A549 (cell line): ENCODE measurements at regions not wholly inside any gene's neighbourhood (a gene's known extent, or its start where the extent isn't known, plus 50 kb on each side); places are given as distances from the start of the nearest gene placed in this dataset.
"Not testable (repeated sequence)": the region's sequence is repeated elsewhere in the genome, so short reads cannot be mapped to it uniquely, and the experiment has no call there.

Experiments used
- ATAC-seq, 2 experiments: fragments of 200-7000 bp in 1 of 2; fragments of >200 bp in 1 of 2; cut with Nextera tagmentation in 1 of 2; cut with Tn5 transposase in 1 of 2; 3 replicates each; pipeline versions ENCODE4 v1.8.0 to v1.9.1; 2018 to 2020; ENCODE audit warnings: mild to moderate bottlenecking in 1 of 2, moderate library complexity in 1 of 2
- CTCF ChIA-PET: fragments of 300-600 bp; sonication (Branson Sonifier 250); formaldehyde crosslinking; extraction: SDS; loops from one replicate; lab custom pipeline; 2021; ENCODE audit warnings: antibody characterized with exemption, inconsistent platforms; lab: Yijun Ruan, JAX
- POLR2A ChIA-PET: fragments of 350-600 bp; formaldehyde crosslinking; extraction: SDS; loops from one replicate; lab custom pipeline; 2021; ENCODE audit warnings: antibody characterized with exemption, inconsistent platforms; lab: Yijun Ruan, JAX
- DNase-seq, 2 experiments: peaks; one replicate each; pipeline versions ENCODE4 v3.0.0 to v3.0.0-alpha.2; 2011 to 2016; ENCODE audit warnings: low read depth in 1 of 2, low spot score in 1 of 2
- FAIRE-seq: peaks from 2 replicates; lab custom pipeline; 2011; peaks lifted over from hg19 to GRCh38; lab: Jason Lieb, UNC
- H3K27ac ChIP-seq, 2 experiments: fragments of >200 bp; sonication (Bioruptor Twin); formaldehyde crosslinking; 3 replicates each; pipeline ENCODE4 v1.5.1; 2016 to 2017
- H3K4me1 ChIP-seq: fragments of >200 bp; sonication (Bioruptor Twin); formaldehyde crosslinking; 3 replicates; pipeline ENCODE4 v1.6.1; 2016
- H3K4me2 ChIP-seq: fragments of >200 bp; sonication (Bioruptor Twin); formaldehyde crosslinking; 3 replicates; pipeline ENCODE4 v1.6.1; 2016
- H3K4me3 ChIP-seq: fragments of >200 bp; sonication (Bioruptor Twin); formaldehyde crosslinking; 3 replicates; pipeline ENCODE4 v1.5.1; 2016
- H3K9me3 ChIP-seq: fragments of >200 bp; sonication (Bioruptor Twin); formaldehyde crosslinking; 3 replicates; pipeline ENCODE4 v1.6.1; 2016
- CBX2 ChIP-seq: fragments of 200-600 bp; sonication (generic); IDR thresholded peaks from 2 replicates; pipeline ENCODE4 v1.6.1; 2016; ENCODE audit warnings: low read depth, mild to moderate bottlenecking, borderline replicate concordance
- CTCF ChIP-seq: fragments of >200 bp; sonication (Bioruptor Twin); formaldehyde crosslinking; IDR thresholded peaks from 3 replicates; pipeline ENCODE4 v1.5.1; 2016
- E2F6 ChIP-seq: IDR thresholded peaks from 2 replicates; pipeline ENCODE4 v1.6.1; 2012; ENCODE audit warnings: low read depth, borderline replicate concordance
- EP300 ChIP-seq, 2 experiments: fragments of >200 bp; sonication (Bioruptor Twin); formaldehyde crosslinking; IDR thresholded peaks; 2 replicates in 1 of 2; 3 replicates in 1 of 2; pipeline ENCODE4 v1.6.1; 2016 to 2017
- MAZ ChIP-seq: fragments of 150-350 bp; IDR thresholded peaks from 2 replicates; pipeline ENCODE4 v1.6.1; 2014; ENCODE audit warnings: antibody characterized with exemption, low read depth, low read length, borderline replicate concordance
- MYC ChIP-seq: IDR thresholded peaks from 2 replicates; pipeline ENCODE4 v1.6.1; 2012; ENCODE audit warnings: mild to moderate bottlenecking, inconsistent platforms, low read length, improper control_type of control experiment, borderline replicate concordance
- NFE2L2 ChIP-seq: fragments of 150-350 bp; conservative IDR thresholded peaks from 2 replicates; pipeline ENCODE4 v1.6.1; 2014; ENCODE audit warnings: low read length
- NR3C1 ChIP-seq: fragments of >200 bp; sonication (Bioruptor Twin); formaldehyde crosslinking; IDR thresholded peaks from 3 replicates; pipeline ENCODE4 v1.6.1; 2017
- RAD21 ChIP-seq, 2 experiments: fragments of >200 bp in 1 of 2; sonication (Bioruptor Twin) in 1 of 2; formaldehyde crosslinking in 1 of 2; IDR thresholded peaks in 1 of 2; conservative IDR thresholded peaks in 1 of 2; 2 replicates in 1 of 2; 3 replicates in 1 of 2; pipeline ENCODE4 v1.6.1; 2012 to 2018; ENCODE audit warnings: inconsistent platforms in 1 of 2
- RARB ChIP-seq: fragments of 250-450 bp; sonication (Bioruptor Pico); IDR thresholded peaks from 2 replicates; pipeline ENCODE4 v1.8.0; 2021; ENCODE audit warnings: mild to moderate bottlenecking, moderate library complexity
- RCOR1 ChIP-seq: fragments of 150-350 bp; IDR thresholded peaks from 2 replicates; pipeline ENCODE4 v1.6.1; 2014; ENCODE audit warnings: antibody characterized with exemption, low read length, low read depth
- SMC3 ChIP-seq: fragments of >200 bp; sonication (Bioruptor Twin); formaldehyde crosslinking; IDR thresholded peaks from 3 replicates; pipeline ENCODE4 v1.6.1; 2018; ENCODE audit warnings: inconsistent platforms
- TFCP2L1 ChIP-seq: fragments of 250-450 bp; sonication (Bioruptor Pico); IDR thresholded peaks from 2 replicates; pipeline ENCODE4 v1.5.0; 2021; ENCODE audit warnings: mild to moderate bottlenecking
- ZC3H11A ChIP-seq: fragments of 450-650 bp; IDR thresholded peaks from 2 replicates; pipeline ENCODE4 v1.6.1; 2014; ENCODE audit warnings: antibody characterized with exemption, mild to moderate bottlenecking
- ZSCAN20 ChIP-seq: fragments of 250-450 bp; sonication (Bioruptor Pico); IDR thresholded peaks from 2 replicates; pipeline ENCODE4 v1.8.0; 2022; ENCODE audit warnings: mild to moderate bottlenecking, moderate library complexity
- WGBS: methylation state at CpG from one replicate; pipeline ENCODE4 v1.1.6; 2017; ENCODE audit errors: missing lambda C conversion rate; 5-methylcytosine and 5-hydroxymethylcytosine counted together
- TF ChIP-seq, protein P1 (sequence below): fragments of 150-350 bp; IDR thresholded peaks from 2 replicates; pipeline ENCODE4 v1.6.1; 2014; ENCODE audit warnings: low read depth, mild to moderate bottlenecking, low read length
- TF ChIP-seq, protein P2 (sequence below): IDR thresholded peaks from 2 replicates; pipeline ENCODE4 v1.6.1; 2012

DNA sequence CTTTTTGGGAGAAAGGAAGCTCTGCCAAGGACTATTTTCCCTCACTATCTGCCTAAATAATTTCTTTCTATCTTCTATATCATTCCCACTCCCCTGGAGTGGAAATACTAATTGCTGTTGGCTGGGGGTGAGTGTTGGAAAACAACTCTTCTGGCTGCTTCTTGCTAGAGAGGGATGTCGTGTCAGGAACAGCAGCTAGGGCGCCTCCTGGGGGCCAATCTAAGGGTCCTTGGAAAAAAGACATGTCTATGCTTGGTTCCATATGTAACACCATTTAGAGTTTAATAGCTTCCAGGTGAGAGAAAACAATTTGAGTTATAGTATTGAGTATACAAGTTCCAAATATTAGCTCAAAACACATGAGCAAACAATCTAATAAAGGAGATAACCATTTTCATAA lies 111.3 kb downstream of the MAGEE1 start:
- FAIRE-seq, result peak; percentile 13
- ATAC-seq, result no peak
- Histone ChIP-seq H3K4me1 (no peaks in the 10 kb centered on the region), H3K4me2 (no peak overlapping the region), H3K9me3 (no peaks in the 10 kb centered on the region), H3K4me3 (no peak overlapping the region), H3K27ac (no peak overlapping the region)
- WGBS, result 4% methylated on average over 2 of the region's 2 CpGs
- CTCF ChIA-PET, result interaction anchor here (0.8 kb wide), 2 partner anchors 17 kb away, joined by 3 to 4 read pairs; no protein-coding TSS in a partner anchor
- DNase-seq, result no peak
- POLR2A ChIA-PET, result no interaction called here
- TF ChIP-seq, protein P1, sequence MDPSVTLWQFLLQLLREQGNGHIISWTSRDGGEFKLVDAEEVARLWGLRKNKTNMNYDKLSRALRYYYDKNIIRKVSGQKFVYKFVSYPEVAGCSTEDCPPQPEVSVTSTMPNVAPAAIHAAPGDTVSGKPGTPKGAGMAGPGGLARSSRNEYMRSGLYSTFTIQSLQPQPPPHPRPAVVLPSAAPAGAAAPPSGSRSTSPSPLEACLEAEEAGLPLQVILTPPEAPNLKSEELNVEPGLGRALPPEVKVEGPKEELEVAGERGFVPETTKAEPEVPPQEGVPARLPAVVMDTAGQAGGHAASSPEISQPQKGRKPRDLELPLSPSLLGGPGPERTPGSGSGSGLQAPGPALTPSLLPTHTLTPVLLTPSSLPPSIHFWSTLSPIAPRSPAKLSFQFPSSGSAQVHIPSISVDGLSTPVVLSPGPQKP, result no peak
- TF ChIP-seq, all 56 proteins: peak for 0

GRCh38 chrX:76543381-76543780 lies 115.9 kb downstream of the MAGEE1 start:
- ATAC-seq, H3K9me3 ChIP-seq, POLR2A ChIA-PET, CTCF ChIA-PET, H3K4me3 ChIP-seq, H3K4me2 ChIP-seq, H3K27ac ChIP-seq, FAIRE-seq, DNase-seq, H3K4me1 ChIP-seq: not testable (repeated sequence)
- peak; percentile 27 for TF ChIP-seq ZC3H11A

DNA sequence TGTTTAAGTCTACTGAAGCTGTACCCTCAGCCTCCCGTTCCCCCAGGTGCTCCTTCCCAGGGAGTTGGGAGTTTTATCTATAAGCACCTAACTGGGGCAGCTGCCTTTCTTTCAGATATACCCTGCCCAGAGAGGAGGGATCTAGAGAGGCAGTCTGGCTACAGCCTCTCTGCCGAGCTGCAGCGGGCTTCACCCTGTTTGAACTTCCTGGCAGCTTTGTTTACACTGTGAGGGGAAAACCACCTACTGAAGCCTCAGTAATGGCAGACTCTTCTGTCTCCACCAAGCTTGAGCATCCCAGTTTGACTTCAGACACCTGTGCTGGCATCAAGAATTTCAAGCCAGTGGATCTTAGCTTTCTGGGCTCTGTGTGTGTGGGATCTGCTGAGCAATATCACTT lies 122.5 kb downstream of the MAGEE1 start:
- TF ChIP-seq, protein P2, sequence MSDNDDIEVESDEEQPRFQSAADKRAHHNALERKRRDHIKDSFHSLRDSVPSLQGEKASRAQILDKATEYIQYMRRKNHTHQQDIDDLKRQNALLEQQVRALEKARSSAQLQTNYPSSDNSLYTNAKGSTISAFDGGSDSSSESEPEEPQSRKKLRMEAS, result no peak
- TF ChIP-seq CBX2 (no peak), RARB (no peak), ZSCAN20 (CRISPR knock-in tag) (no peak), EP300 (IDR thresholded peaks at IDR 0.05) (no peak), RAD21 (conservative IDR thresholded peaks at IDR 0.05 in 1 of 2, IDR thresholded peaks at IDR 0.05 in 1 of 2) (no peak), RCOR1 (no peak), NFE2L2 (no peak), E2F6 (no peak)
- TF ChIP-seq, all 56 proteins: peak for 0

GRCh38 chrX:76555269-76555668 lies 127.8 kb downstream of the MAGEE1 start:
- 23% methylated on average over 2 of the region's 2 CpGs for WGBS
- DNase-seq, result no peak
- Histone ChIP-seq H3K4me1 (no peaks in the 10 kb centered on the region), H3K9me3 (no peaks in the 10 kb centered on the region), H3K27ac (no peak overlapping the region), H3K4me2 (no peak overlapping the region), H3K4me3 (no peak overlapping the region)
- ATAC-seq, result no peak
- ChIA-PET POLR2A (no interaction called here), CTCF (interaction anchor here (0.6 to 1.9 kb wide), 4 partner anchors 16 to 1474 kb away, joined by 3 to 13 read pairs (median 4); partner anchors contain the start of gene COX7B)
- no peak for FAIRE-seq
- TF ChIP-seq MAZ (no peak), TFCP2L1 (CRISPR knock-in tag) (no peak)

More for the DNA sequence above, 122.5 kb downstream of the MAGEE1 start:
- Histone ChIP-seq H3K9me3 (no peaks in the 10 kb centered on the region), H3K4me3 (no peak overlapping the region), H3K27ac (no peak overlapping the region), H3K4me2 (no peak overlapping the region), H3K4me1 (no peaks in the 10 kb centered on the region)
- 0% methylated on average over 1 of the region's 3 CpGs for WGBS
- FAIRE-seq (no peak), DNase-seq (no peak), ATAC-seq (no peak)
- POLR2A ChIA-PET, result no interaction called here
- CTCF ChIA-PET, result no interaction called here

DNA sequence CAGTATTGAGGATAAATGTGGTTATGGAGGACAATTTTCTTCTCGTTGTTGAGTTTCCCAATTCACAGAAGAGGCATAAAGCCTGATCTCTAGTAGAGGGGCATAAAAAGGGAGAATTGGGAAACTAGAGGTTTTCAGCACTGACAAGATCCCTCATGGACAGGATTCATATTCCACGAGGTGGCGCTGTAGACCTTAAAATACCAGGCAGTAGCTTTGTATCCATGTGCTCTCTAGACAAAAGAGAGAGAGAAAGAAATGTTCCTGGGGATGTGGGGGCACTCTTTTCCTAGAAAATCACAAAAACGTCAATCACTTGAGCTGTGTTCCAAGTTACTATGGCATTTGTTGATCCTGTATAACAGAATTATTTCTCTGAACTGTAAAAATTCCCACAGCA lies 128.3 kb downstream of the MAGEE1 start:
- Histone ChIP-seq H3K4me3 (no peak overlapping the region), H3K27ac (no peak overlapping the region), H3K4me1 (no peaks in the 10 kb centered on the region), H3K9me3 (no peaks in the 10 kb centered on the region)
- ChIA-PET CTCF (interaction anchor here (0.6 to 1.9 kb wide), 9 partner anchors 10 to 1474 kb away, joined by 3 to 13 read pairs (median 4); partner anchors contain the start of gene COX7B), POLR2A (no interaction called here)
- FAIRE-seq, result peak; percentile 99
- WGBS, result 4% methylated on average over 4 of the region's 4 CpGs
- TF ChIP-seq RAD21 (conservative IDR thresholded peaks at IDR 0.05 in 1 of 2, IDR thresholded peaks at IDR 0.05 in 1 of 2), result peak; percentile 47 to 63
- TF ChIP-seq, protein P2, result 0 out of 2 replicates have a peak, but pooled peaks have one; percentile 23
- TF ChIP-seq MYC, result no peak
- no peak for TF ChIP-seq NR3C1
- peak; percentile 33; the same call in 2 of the 3 replicates for TF ChIP-seq CTCF
- 0 out of 3 replicates have a peak, but pooled peaks have one; percentile 26 for TF ChIP-seq SMC3
- TF ChIP-seq, all 56 proteins: peak for 4
- H3K4me2 ChIP-seq, result no peak overlapping the region
- DNase-seq (peak; percentile 2 to 68), ATAC-seq (peak in 1 of 2 experiments; percentile 80; a peak in 3 of 6 replicates)

- H3K4me1 ChIP-seq, H3K27ac ChIP-seq, POLR2A ChIA-PET, H3K9me3 ChIP-seq, H3K4me3 ChIP-seq, ATAC-seq, H3K4me2 ChIP-seq, FAIRE-seq, DNase-seq, CTCF ChIA-PET: not testable (repeated sequence)
- WGBS, result 3% methylated on average over 5 of the region's 5 CpGs
Observed at GRCh38 chrX:76564842-76565241, 137.3 kb downstream of the MAGEE1 start.
